ENCODE measurements at regions not wholly inside any gene's neighbourhood (a gene's known extent, or its start where the extent isn't known, plus 50 kb on each side); places are given as distances from the start of the nearest gene placed in this dataset.

DNA sequence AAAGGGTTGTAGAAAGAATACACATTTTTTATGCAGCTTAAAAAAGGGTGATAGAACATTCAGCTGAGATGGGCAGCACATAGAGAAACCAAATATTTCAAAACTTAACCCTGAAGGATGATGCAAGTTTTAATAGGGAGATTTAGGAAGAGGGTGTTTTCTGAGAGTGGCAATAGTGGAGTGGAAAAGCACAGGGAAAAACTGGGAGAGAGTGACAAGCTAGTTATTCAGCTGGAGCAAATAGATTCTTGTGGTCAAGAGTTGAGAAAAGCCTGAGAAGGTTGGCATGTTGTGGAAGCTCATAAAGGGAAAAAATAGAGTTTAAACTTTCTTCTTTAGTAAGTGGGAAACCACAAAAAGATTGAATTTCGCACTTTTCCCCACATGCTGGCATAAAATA is 359.6 kb upstream of the PITX2 start:
- in situ Hi-C loops (cut with MboI; ENCODE audit: low sequenced_read_pairs) = no loop called here
- no peak overlapping the region for H3K4me2 ChIP-seq (ENCODE audit: low read depth, low read length)
- no peaks in the 10 kb centered on the region for H4K20me1 ChIP-seq (ENCODE audit: insufficient read depth, low read length)
- ChIA-PET POLR2A (ENCODE audit: unreplicated experiment) (no interaction called here), CTCF (interaction anchor here (1.2 kb wide), 1 partner anchor 26 kb away, joined by 3 read pairs; no protein-coding TSS in a partner anchor)
- no peak overlapping the region for H2BK120ac ChIP-seq (ENCODE audit: low read depth, low read length)
- H2BK15ac ChIP-seq (ENCODE audit: low read depth, low read length) = no peak overlapping the region
- no peak overlapping the region for H3K4me3 ChIP-seq (ENCODE audit: insufficient read depth, low read depth, low read length)
- dilution Hi-C loops (cut with HindIII; ENCODE audit: low sequenced_read_pairs, unreplicated experiment) = no loop called here
- H3K14ac ChIP-seq (replicated peaks; ENCODE audit: low read depth, low read length) = no peak overlapping the region
- H3K18ac ChIP-seq (ENCODE audit: low read depth, low read length) = no peak overlapping the region
- no peak overlapping the region for H2AFZ ChIP-seq (replicated peaks; ENCODE audit: low read length, poor library complexity)
- no peak overlapping the region for H2BK5ac ChIP-seq (ENCODE audit: low read depth, low read length, poor library complexity, severe bottlenecking)
- H4K91ac ChIP-seq (ENCODE audit: insufficient read depth, low read depth, low read length) = no peak overlapping the region
- no peak overlapping the region for H2BK20ac ChIP-seq (ENCODE audit: low read depth, low read length)
- H2AK5ac ChIP-seq (ENCODE audit: low read depth, low read length) = no peak overlapping the region
- no CpG with 5 or more reads among the region's 1 CpG for WGBS, 2 experiments (ENCODE audit: extremely low coverage in 2 of 2, insufficient read length in 1 of 2)
- H3K9me1 ChIP-seq (ENCODE audit: insufficient read depth, low read length) = no peaks in the 10 kb centered on the region
- no peak overlapping the region for H2AK9ac ChIP-seq (replicated peaks; ENCODE audit: low read depth, low read length, poor library complexity)
- no peak for ATAC-seq (ENCODE audit: low read depth)
- H3K9me3 ChIP-seq (ENCODE audit: control insufficient read depth, insufficient read depth, low read length) = no peaks in the 10 kb centered on the region
- no peak overlapping the region for H3K27ac ChIP-seq (ENCODE audit: insufficient read depth, low read length)
- TF ChIP-seq POLR2A (IDR thresholded peaks at IDR 0.05; ENCODE audit: low read depth, low read length) (no peak), RCOR1 (IDR thresholded peaks at IDR 0.05; ENCODE audit: insufficient replicate concordance, low read length) (no peak), FOS (IDR thresholded peaks at IDR 0.05; ENCODE audit: low read depth, low read length) (no peak), MAZ (IDR thresholded peaks at IDR 0.05; ENCODE audit: borderline replicate concordance, low read depth, low read length) (no peak), CEBPB (IDR thresholded peaks at IDR 0.05; ENCODE audit: low read depth, low read length) (no peak), BHLHE40 (IDR thresholded peaks at IDR 0.05; ENCODE audit: low read depth, low read length) (no peak), USF2 (IDR thresholded peaks at IDR 0.05; ENCODE audit: low read depth, low read length) (no peak), NFE2L2 (IDR thresholded peaks at IDR 0.05; ENCODE audit: low read depth, low read length) (no peak)
- no peak overlapping the region for H3K23ac ChIP-seq (ENCODE audit: low read depth, low read length)
- H3K9ac ChIP-seq (ENCODE audit: low read depth, low read length) = no peak overlapping the region
- no peak overlapping the region for H3K4ac ChIP-seq (ENCODE audit: low read depth, low read length)
- H3K79me1 ChIP-seq (ENCODE audit: low read depth in 1 of 2, low read length in 2 of 2) = no peaks in the 10 kb centered on the region
- BruUV-seq (replicated peaks) = no TSS peak
- no peak overlapping the region for H4K5ac ChIP-seq (ENCODE audit: low read depth, low read length)
- no peaks in the 10 kb centered on the region for H3K27me3 ChIP-seq (ENCODE audit: control insufficient read depth, insufficient read depth, low read length)
- intact Hi-C loops (cut with micrococcal nuclease) = no loop called here
- no peak for DNase-seq
- H3K56ac ChIP-seq (ENCODE audit: extremely low read depth, insufficient read depth, low read length) = no peak overlapping the region
- no peak overlapping the region for H4K8ac ChIP-seq (ENCODE audit: low read depth in 2 of 2, low read length in 2 of 2)
- H3K4me1 ChIP-seq (ENCODE audit: control insufficient read depth, insufficient read depth, low read length) = no peaks in the 10 kb centered on the region
- H3K36me3 ChIP-seq (ENCODE audit: control insufficient read depth, insufficient read depth, low read length) = no peaks in the 10 kb centered on the region

All from IMR-90 (cell line).